Karpas-422 (cell line): ENCODE measurements at regions not wholly inside any gene's neighbourhood (a gene's known extent, or its start where the extent isn't known, plus 50 kb on each side); places are given as distances from the start of the nearest gene placed in this dataset.

Experiments
- DNase-seq: peaks from one replicate; pipeline ENCODE4 v3.0.0-alpha.2; 2015
- H2AFZ ChIP-seq: fragments of 200-600 bp; sonication (generic); 2 replicates; pipeline ENCODE4 v1.6.1; 2014; ENCODE audit warnings: antibody characterized with exemption, low read length, mixed read lengths
- H3K27ac ChIP-seq: fragments of 200-600 bp; sonication (generic); 2 replicates; pipeline ENCODE4 v1.5.1; 2014; ENCODE audit warnings: mild to moderate bottlenecking, low read length, moderate library complexity
- H3K27me3 ChIP-seq: fragments of 200-600 bp; sonication (generic); 2 replicates; pipeline ENCODE4 v1.6.1; 2014; ENCODE audit warnings: low read length, mixed read lengths
- H3K36me3 ChIP-seq: fragments of 200-600 bp; sonication (generic); 2 replicates; pipeline ENCODE4 v1.6.1; 2014; ENCODE audit warnings: low read length, mixed read lengths; ENCODE audit not compliant: insufficient read depth
- H3K4me1 ChIP-seq: fragments of 200-600 bp; sonication (generic); 2 replicates; pipeline ENCODE4 v1.6.1; 2014; ENCODE audit warnings: mild to moderate bottlenecking, low read length, mixed read lengths
- H3K4me2 ChIP-seq: fragments of 200-600 bp; sonication (generic); 2 replicates; pipeline ENCODE4 v1.6.1; 2014; ENCODE audit warnings: low read length, low read depth, mild to moderate bottlenecking; ENCODE audit not compliant: poor library complexity, severe bottlenecking
- H3K4me3 ChIP-seq: fragments of 200-600 bp; sonication (generic); 2 replicates; pipeline ENCODE4 v1.5.1; 2014; ENCODE audit warnings: mild to moderate bottlenecking, antibody characterized with exemption, low read length, mixed read lengths
- H3K79me2 ChIP-seq: fragments of 200-600 bp; sonication (generic); 2 replicates; pipeline ENCODE4 v1.6.1; 2014; ENCODE audit warnings: mild to moderate bottlenecking, low read length, mixed read lengths
- H3K9ac ChIP-seq: fragments of 200-600 bp; sonication (generic); 2 replicates; pipeline ENCODE4 v1.6.0; 2014; ENCODE audit warnings: low read length
- H3K9me2 ChIP-seq: fragments of 200-600 bp; sonication (generic), shearing (Covaris generic); replicated peaks from 2 replicates; pipeline ENCODE4 v1.6.0; 2014; ENCODE audit warnings: mild to moderate bottlenecking, low read length, moderate library complexity; ENCODE audit not compliant: insufficient read depth
- H3K9me3 ChIP-seq: fragments of 300-700, 200-600 bp; sonication (generic); 2 replicates; pipeline ENCODE4 v1.6.1; 2014; ENCODE audit warnings: low read length, mixed read lengths
- H4K20me1 ChIP-seq: fragments of 200-600 bp; sonication (generic); 2 replicates; pipeline ENCODE4 v1.6.1; 2014; ENCODE audit warnings: mild to moderate bottlenecking, antibody characterized with exemption, low read length, low read depth; ENCODE audit not compliant: insufficient read depth

DNA sequence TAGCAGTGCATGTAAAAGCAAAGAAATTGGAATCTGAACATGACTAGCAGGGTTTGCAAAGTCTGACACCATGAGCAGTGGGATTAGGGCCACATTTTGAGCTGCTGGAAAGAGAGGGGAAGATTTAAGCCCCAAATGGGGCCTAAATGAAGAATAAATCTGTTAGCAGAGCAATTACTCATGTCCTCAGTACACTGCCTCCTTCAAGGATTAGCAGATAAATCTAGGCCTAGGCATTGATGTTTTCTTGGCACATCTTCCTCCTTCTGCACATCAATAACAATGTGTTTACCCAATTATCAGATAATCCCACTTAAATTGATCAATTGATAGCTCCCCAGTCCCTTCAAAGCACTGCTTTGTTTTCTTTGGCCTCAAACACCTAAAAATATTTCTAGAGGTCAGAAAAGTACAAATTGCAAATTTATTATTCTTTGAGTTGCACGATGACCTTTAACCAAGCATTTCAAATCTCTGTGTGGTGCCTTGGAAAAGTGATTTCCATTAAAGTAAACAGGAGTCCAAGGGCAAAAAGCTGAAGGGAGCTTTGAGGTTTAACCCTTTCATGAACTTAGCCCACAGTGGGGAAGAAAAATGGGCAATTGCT, 514.7 kb upstream of the CHORDC1 start:
- no peaks in the 10 kb centered on the region for H3K79me2 ChIP-seq
- no peak overlapping the region for H3K27ac ChIP-seq
- H3K27me3 ChIP-seq, result no peaks in the 10 kb centered on the region
- H3K4me3 ChIP-seq, result no peak overlapping the region
- H3K9me3 ChIP-seq, result peaks cover 62% of the 10 kb centered on the region
- no peaks in the 10 kb centered on the region for H3K4me1 ChIP-seq
- no peak overlapping the region for H3K4me2 ChIP-seq
- no peak for DNase-seq
- no peak overlapping the region for H3K9ac ChIP-seq
- H2AFZ ChIP-seq, result no peak overlapping the region
- no peaks in the 10 kb centered on the region for H4K20me1 ChIP-seq
- no peaks in the 10 kb centered on the region for H3K9me2 ChIP-seq
- H3K36me3 ChIP-seq, result no peaks in the 10 kb centered on the region

DNA sequence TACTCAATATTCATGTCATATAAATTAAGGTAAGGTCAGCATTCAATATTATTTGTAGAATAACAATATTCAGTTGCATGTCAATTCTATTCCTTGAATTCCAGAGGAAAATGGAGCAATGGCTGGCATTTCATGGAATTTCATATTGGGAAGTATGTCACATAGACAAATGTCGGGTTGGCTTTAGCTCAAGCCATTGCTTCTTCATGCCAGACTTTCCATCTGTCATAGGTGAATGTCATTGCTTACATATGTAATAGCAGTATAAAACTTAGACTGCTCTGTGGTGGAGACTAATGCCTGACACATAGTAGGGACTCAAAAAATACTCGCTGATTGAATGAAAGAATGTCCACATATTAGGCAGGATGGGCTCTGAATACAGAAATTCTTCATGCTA, 509.6 kb upstream of the CHORDC1 start:
- H4K20me1 ChIP-seq, result no peaks in the 10 kb centered on the region
- no peaks in the 10 kb centered on the region for H3K36me3 ChIP-seq
- no peak overlapping the region for H3K27ac ChIP-seq
- H3K4me1 ChIP-seq, result no peaks in the 10 kb centered on the region
- H3K4me3 ChIP-seq, result no peak overlapping the region
- no peaks in the 10 kb centered on the region for H3K9me2 ChIP-seq
- H3K4me2 ChIP-seq, result no peak overlapping the region
- H3K79me2 ChIP-seq, result no peaks in the 10 kb centered on the region
- H3K9ac ChIP-seq, result no peak overlapping the region
- no peak for DNase-seq
- H2AFZ ChIP-seq, result no peak overlapping the region
- H3K27me3 ChIP-seq, result no peaks in the 10 kb centered on the region
- H3K9me3 ChIP-seq, result peaks cover 56% of the 10 kb centered on the region

DNA sequence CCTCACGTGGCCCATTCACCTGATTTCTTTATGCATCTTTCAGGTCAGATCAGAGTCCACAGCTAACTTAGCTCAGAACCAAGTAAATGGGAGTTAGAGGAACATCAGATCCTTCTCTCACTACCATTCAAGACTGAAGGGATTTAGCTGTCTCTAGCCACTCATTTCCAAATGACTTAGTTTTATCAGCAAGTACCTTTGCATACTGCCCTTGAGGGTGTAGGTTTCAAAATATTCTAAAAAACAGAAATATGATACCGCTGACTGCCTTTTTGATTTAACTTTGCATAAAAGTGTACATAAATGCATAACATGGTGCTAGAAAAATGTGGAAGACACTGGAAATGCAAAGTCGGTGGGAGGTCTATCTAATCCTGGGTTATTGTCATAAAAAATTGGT, 500.6 kb upstream of the CHORDC1 start:
- no peaks in the 10 kb centered on the region for H4K20me1 ChIP-seq
- no peaks in the 10 kb centered on the region for H3K4me1 ChIP-seq
- no peaks in the 10 kb centered on the region for H3K79me2 ChIP-seq
- H3K27ac ChIP-seq, result no peak overlapping the region
- no peaks in the 10 kb centered on the region for H3K36me3 ChIP-seq
- no peak overlapping the region for H3K4me2 ChIP-seq
- peaks cover 40% of the 10 kb centered on the region for H3K9me3 ChIP-seq
- H3K9me2 ChIP-seq, result no peaks in the 10 kb centered on the region; the same call in 1 of the 2 replicates
- H2AFZ ChIP-seq, result no peak overlapping the region
- no peak overlapping the region for H3K9ac ChIP-seq
- no peaks in the 10 kb centered on the region for H3K27me3 ChIP-seq
- no peak overlapping the region for H3K4me3 ChIP-seq
- DNase-seq, result no peak

DNA sequence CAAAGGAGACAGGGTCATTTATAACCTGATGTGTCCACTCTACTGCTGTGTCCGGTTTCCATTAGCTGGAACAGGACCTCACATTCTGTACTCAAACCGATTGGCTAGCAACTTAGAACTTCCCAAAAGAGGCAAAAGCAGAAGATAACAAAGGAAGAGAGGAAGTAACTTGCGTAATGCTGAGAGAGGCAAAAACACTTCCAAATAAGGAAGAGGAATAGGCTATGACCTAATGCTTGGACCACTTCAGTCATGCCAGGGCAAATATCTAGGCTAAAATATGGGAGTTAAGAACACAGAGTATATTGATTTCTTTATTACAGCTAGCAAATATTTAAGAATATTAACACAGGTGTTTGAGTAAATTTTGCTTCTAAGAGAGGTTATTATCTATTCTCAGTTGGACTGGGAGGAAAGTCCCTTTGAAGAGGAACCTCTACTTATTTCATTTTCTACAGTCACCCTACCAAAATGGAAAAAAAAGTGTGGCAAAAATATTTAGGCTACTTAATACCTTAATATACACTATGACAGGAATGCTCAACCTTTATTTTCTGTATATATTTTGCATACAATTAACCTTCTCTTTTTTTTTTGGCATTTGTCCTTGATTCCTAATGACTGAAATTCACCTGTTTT, 499.8 kb upstream of the CHORDC1 start:
- Histone ChIP-seq H3K27me3 (no peaks in the 10 kb centered on the region), H4K20me1 (no peaks in the 10 kb centered on the region), H3K9me3 (peaks cover 41% of the 10 kb centered on the region), H3K4me1 (no peaks in the 10 kb centered on the region), H3K27ac (no peak overlapping the region), H3K79me2 (no peaks in the 10 kb centered on the region), H3K9me2 (no peaks in the 10 kb centered on the region; the same call in 1 of the 2 replicates), H3K36me3 (no peaks in the 10 kb centered on the region), H2AFZ (no peak overlapping the region), H3K4me2 (no peak overlapping the region), H3K9ac (no peak overlapping the region), H3K4me3 (no peak overlapping the region)
- DNase-seq, result no peak

DNA sequence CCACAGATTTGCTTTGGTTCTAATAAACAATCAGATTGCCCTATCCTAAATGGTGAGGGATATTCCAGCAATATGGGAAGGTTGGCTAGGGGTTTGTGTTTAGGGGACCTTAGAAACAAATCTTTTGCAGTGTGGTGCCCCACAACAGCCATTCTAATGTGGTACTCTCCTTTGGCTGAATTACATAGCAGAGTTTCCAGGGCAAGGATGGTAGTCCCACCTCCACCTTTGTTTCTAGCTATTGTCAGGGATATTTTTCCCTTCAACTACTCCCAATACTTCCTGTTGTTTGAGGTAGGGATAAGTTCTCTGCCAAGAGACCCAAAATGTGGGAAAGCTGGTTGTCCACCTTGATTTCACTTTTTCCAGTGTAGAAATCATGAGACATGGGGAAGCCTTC, 494.7 kb upstream of the CHORDC1 start:
- H3K79me2 ChIP-seq, result no peaks in the 10 kb centered on the region
- no peaks in the 10 kb centered on the region for H3K27me3 ChIP-seq
- H4K20me1 ChIP-seq, result no peaks in the 10 kb centered on the region
- H3K4me2 ChIP-seq, result no peak overlapping the region
- no peak overlapping the region for H3K9ac ChIP-seq
- no peak overlapping the region for H3K4me3 ChIP-seq
- no peaks in the 10 kb centered on the region for H3K4me1 ChIP-seq
- H3K27ac ChIP-seq, result no peak overlapping the region
- H2AFZ ChIP-seq, result no peak overlapping the region
- H3K9me2 ChIP-seq, result no peaks in the 10 kb centered on the region
- H3K36me3 ChIP-seq, result no peaks in the 10 kb centered on the region
- peaks cover 75% of the 10 kb centered on the region for H3K9me3 ChIP-seq
- DNase-seq, result no peak

DNA sequence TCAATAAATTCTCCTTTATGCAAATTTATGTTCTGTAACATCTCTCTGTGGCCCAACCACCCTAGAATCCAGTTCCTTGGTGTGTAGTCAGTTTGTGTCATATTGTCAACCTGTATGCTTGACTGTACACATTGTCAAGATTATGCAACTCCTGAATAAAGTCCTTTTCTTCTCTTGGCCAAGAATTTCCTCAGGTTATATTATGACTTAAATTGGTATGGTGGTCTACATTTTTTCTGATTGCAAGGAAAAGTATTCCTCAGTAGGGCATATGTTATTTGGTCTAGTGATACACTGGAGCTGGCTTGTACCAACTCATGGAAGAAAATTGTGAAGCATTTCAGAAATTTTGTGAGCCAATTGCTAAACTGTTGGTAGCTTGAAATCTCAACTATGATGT, 482.8 kb upstream of the CHORDC1 start:
- Histone ChIP-seq H3K9me2 (no peaks in the 10 kb centered on the region), H3K27ac (no peak overlapping the region), H3K4me3 (no peak overlapping the region), H3K9ac (no peak overlapping the region), H3K79me2 (no peaks in the 10 kb centered on the region), H3K9me3 (peaks cover 62% of the 10 kb centered on the region), H3K27me3 (no peaks in the 10 kb centered on the region), H4K20me1 (no peaks in the 10 kb centered on the region), H3K36me3 (no peaks in the 10 kb centered on the region; the same call in 1 of the 2 replicates), H3K4me1 (no peaks in the 10 kb centered on the region), H2AFZ (no peak overlapping the region), H3K4me2 (no peak overlapping the region)
- no peak for DNase-seq

DNA sequence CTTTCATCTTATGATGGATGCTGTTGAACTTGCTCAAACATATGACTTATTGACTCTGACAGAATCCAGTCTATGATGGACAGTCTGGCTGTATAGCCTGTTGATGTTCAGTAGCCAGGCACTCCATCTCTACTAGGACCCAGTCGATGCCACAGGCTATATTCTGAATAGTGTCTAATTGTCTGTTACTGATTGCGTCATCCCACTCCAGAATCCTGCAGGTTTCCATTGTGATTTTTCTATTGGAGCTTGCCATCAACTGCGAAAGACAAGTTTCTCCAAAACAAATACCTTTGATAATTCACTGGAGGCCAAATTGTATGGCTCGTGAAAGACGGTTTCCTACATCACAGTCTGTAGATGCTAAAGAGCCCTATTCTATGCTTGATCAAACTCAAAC, 481.7 kb upstream of the CHORDC1 start:
- no peak for DNase-seq
- Histone ChIP-seq H3K36me3 (no peaks in the 10 kb centered on the region; the same call in 1 of the 2 replicates), H3K4me1 (no peaks in the 10 kb centered on the region), H3K9me3 (peaks cover 59% of the 10 kb centered on the region), H3K4me3 (no peak overlapping the region), H2AFZ (no peak overlapping the region), H3K27me3 (no peaks in the 10 kb centered on the region), H3K27ac (no peak overlapping the region), H3K9ac (no peak overlapping the region), H3K9me2 (no peaks in the 10 kb centered on the region), H3K4me2 (no peak overlapping the region), H4K20me1 (no peaks in the 10 kb centered on the region), H3K79me2 (no peaks in the 10 kb centered on the region)

DNA sequence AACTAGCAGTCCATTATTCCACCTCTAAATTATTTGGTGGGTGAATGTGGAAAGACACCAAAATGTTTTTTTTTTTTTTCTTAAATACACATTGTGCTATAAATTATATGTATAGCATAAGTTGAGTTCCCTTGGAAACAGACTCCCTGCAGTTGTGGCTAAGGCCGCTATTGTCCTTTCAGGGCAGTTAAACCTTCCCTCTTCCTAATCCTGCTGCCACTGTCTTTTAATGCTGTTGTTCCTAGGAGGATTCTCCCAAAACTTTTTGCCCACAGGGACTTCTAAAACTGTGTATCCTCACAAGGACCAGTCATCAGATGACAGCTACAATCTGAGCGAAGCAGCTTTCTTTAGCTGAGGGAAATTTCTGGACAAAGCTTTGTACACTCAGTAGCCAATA, 478.9 kb upstream of the CHORDC1 start:
- Histone ChIP-seq H2AFZ (no peak overlapping the region), H3K27ac (no peak overlapping the region), H3K9me3 (peaks cover 46% of the 10 kb centered on the region), H3K9me2 (no peaks in the 10 kb centered on the region), H3K4me2 (no peak overlapping the region), H3K27me3 (no peaks in the 10 kb centered on the region), H3K36me3 (no peaks in the 10 kb centered on the region; the same call in 1 of the 2 replicates), H4K20me1 (no peaks in the 10 kb centered on the region), H3K9ac (no peak overlapping the region), H3K79me2 (no peaks in the 10 kb centered on the region), H3K4me1 (no peaks in the 10 kb centered on the region), H3K4me3 (no peak overlapping the region)
- no peak for DNase-seq
